ENCODE measurements at regions not wholly inside any gene's neighbourhood (a gene's known extent, or its start where the extent isn't known, plus 50 kb on each side); places are given as distances from the start of the nearest gene placed in this dataset.

- Histone ChIP-seq H3K27ac (ENCODE audit: low read length) (peak overlapping the region; percentile 30; the same call in 1 of the 2 replicates), H3K27me3 (replicated peaks; ENCODE audit: insufficient read depth, low read length) (no peaks in the 10 kb centered on the region), H3K4me2 (ENCODE audit: low read depth, low read length) (peak overlapping the region; percentile 46), H3K9ac (ENCODE audit: low read length) (no peak overlapping the region), H3K36me3 (replicated peaks; ENCODE audit: insufficient read depth, low read length) (no peaks in the 10 kb centered on the region), H3K9me2 (replicated peaks; ENCODE audit: insufficient read depth, low read length) (no peaks in the 10 kb centered on the region), H3K4me1 (ENCODE audit: low read length) (peaks cover 17% of the 10 kb centered on the region), H4K20me1 (ENCODE audit: insufficient read depth, low read length) (no peaks in the 10 kb centered on the region), H3K79me2 (ENCODE audit: low read length) (peaks cover 80% of the 10 kb centered on the region), H3K9me3 (replicated peaks; ENCODE audit: insufficient read depth, low read length) (no peaks in the 10 kb centered on the region), H3F3A (ENCODE audit: insufficient read depth, low read length) (peaks cover 5% of the 10 kb centered on the region; the same call in 1 of the 2 replicates), H3K4me3 (ENCODE audit: low read length) (peak overlapping the region; percentile 11; the same call in 1 of the 2 replicates), H2AFZ (ENCODE audit: low read length) (no peak overlapping the region)
- TF ChIP-seq CTCF (IDR thresholded peaks at IDR 0.05; ENCODE audit: low read length) (no peak), EZH2 (optimal IDR thresholded peaks at IDR 0.05; ENCODE audit: low read depth, low read length) (no peak), EZH2phosphoT487 (IDR thresholded peaks at IDR 0.05; ENCODE audit: low read length) (no peak)
- peak; percentile 68 for DNase-seq
Observed at GRCh38 chr6:11366183-11366933, 133.9 kb upstream of the NEDD9 start.

- Histone ChIP-seq H3F3A (ENCODE audit: insufficient read depth, low read length) (peaks cover 5% of the 10 kb centered on the region; the same call in 1 of the 2 replicates), H3K4me2 (ENCODE audit: low read depth, low read length) (no peak overlapping the region), H3K9me3 (replicated peaks; ENCODE audit: insufficient read depth, low read length) (no peaks in the 10 kb centered on the region), H3K4me1 (ENCODE audit: low read length) (peaks cover 17% of the 10 kb centered on the region), H3K79me2 (ENCODE audit: low read length) (peaks cover 80% of the 10 kb centered on the region), H4K20me1 (ENCODE audit: insufficient read depth, low read length) (no peaks in the 10 kb centered on the region), H3K4me3 (ENCODE audit: low read length) (no peak overlapping the region), H3K27me3 (replicated peaks; ENCODE audit: insufficient read depth, low read length) (no peaks in the 10 kb centered on the region), H3K9ac (ENCODE audit: low read length) (no peak overlapping the region), H3K36me3 (replicated peaks; ENCODE audit: insufficient read depth, low read length) (peaks cover 1% of the 10 kb centered on the region; the same call in 1 of the 2 replicates), H3K27ac (ENCODE audit: low read length) (no peak overlapping the region), H2AFZ (ENCODE audit: low read length) (no peak overlapping the region), H3K9me2 (replicated peaks; ENCODE audit: insufficient read depth, low read length) (no peaks in the 10 kb centered on the region)
- TF ChIP-seq EZH2 (optimal IDR thresholded peaks at IDR 0.05; ENCODE audit: low read depth, low read length) (no peak), EZH2phosphoT487 (IDR thresholded peaks at IDR 0.05; ENCODE audit: low read length) (no peak), CTCF (IDR thresholded peaks at IDR 0.05; ENCODE audit: low read length) (no peak)
- no peak for DNase-seq
Observed at GRCh38 chr6:11364971-11365397, 132.5 kb upstream of the NEDD9 start.

- Histone ChIP-seq H3K9ac (ENCODE audit: low read length) (no peak overlapping the region), H3K36me3 (replicated peaks; ENCODE audit: insufficient read depth, low read length) (peaks cover 5% of the 10 kb centered on the region; the same call in 1 of the 2 replicates), H3K79me2 (ENCODE audit: low read length) (peaks cover 79% of the 10 kb centered on the region), H3K9me2 (replicated peaks; ENCODE audit: insufficient read depth, low read length) (no peaks in the 10 kb centered on the region), H3K4me1 (ENCODE audit: low read length) (peaks cover 17% of the 10 kb centered on the region), H3F3A (ENCODE audit: insufficient read depth, low read length) (peaks cover 5% of the 10 kb centered on the region; the same call in 1 of the 2 replicates), H3K9me3 (replicated peaks; ENCODE audit: insufficient read depth, low read length) (no peaks in the 10 kb centered on the region), H3K27me3 (replicated peaks; ENCODE audit: insufficient read depth, low read length) (no peaks in the 10 kb centered on the region), H3K27ac (ENCODE audit: low read length) (no peak overlapping the region), H2AFZ (ENCODE audit: low read length) (no peak overlapping the region), H3K4me2 (ENCODE audit: low read depth, low read length) (no peak overlapping the region), H3K4me3 (ENCODE audit: low read length) (no peak overlapping the region), H4K20me1 (ENCODE audit: insufficient read depth, low read length) (no peaks in the 10 kb centered on the region)
- DNase-seq, result no peak
- TF ChIP-seq EZH2phosphoT487 (IDR thresholded peaks at IDR 0.05; ENCODE audit: low read length) (no peak), CTCF (IDR thresholded peaks at IDR 0.05; ENCODE audit: low read length) (no peak), EZH2 (optimal IDR thresholded peaks at IDR 0.05; ENCODE audit: low read depth, low read length) (no peak)
Observed at GRCh38 chr6:11363881-11364576, 131.6 kb upstream of the NEDD9 start.
